ENCODE measurements at regions not wholly inside any gene's neighbourhood (a gene's known extent, or its start where the extent isn't known, plus 50 kb on each side); places are given as distances from the start of the nearest gene placed in this dataset.

DNA sequence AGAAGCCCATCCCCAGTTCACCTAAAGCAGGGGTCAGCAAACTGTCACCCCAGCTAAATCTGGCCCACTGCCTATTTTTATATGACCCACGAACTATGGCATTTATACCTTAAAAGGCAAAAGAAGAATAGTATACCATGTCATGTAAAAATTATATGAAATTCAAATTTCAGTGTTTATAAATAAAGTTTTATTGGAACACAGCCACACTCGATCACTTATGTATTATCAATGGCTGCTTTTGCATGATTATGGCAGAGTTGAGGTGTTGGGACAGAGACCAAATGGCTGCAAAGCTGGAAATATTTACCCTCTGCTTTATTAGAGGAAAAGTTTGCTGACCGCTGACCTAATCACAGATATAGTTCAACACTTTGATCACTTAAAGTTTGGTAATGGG, 59.2 kb upstream of the GATB start:
- TF ChIP-seq, protein P1, sequence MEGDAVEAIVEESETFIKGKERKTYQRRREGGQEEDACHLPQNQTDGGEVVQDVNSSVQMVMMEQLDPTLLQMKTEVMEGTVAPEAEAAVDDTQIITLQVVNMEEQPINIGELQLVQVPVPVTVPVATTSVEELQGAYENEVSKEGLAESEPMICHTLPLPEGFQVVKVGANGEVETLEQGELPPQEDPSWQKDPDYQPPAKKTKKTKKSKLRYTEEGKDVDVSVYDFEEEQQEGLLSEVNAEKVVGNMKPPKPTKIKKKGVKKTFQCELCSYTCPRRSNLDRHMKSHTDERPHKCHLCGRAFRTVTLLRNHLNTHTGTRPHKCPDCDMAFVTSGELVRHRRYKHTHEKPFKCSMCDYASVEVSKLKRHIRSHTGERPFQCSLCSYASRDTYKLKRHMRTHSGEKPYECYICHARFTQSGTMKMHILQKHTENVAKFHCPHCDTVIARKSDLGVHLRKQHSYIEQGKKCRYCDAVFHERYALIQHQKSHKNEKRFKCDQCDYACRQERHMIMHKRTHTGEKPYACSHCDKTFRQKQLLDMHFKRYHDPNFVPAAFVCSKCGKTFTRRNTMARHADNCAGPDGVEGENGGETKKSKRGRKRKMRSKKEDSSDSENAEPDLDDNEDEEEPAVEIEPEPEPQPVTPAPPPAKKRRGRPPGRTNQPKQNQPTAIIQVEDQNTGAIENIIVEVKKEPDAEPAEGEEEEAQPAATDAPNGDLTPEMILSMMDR (IDR thresholded peaks at IDR 0.05): no peak
- TF ChIP-seq POLR2A (IDR thresholded peaks at IDR 0.05): no peak

Data from esophagus squamous epithelium (tissue), 4 donors.